ENCODE measurements at regions not wholly inside any gene's neighbourhood (a gene's known extent, or its start where the extent isn't known, plus 50 kb on each side); places are given as distances from the start of the nearest gene placed in this dataset.

DNA sequence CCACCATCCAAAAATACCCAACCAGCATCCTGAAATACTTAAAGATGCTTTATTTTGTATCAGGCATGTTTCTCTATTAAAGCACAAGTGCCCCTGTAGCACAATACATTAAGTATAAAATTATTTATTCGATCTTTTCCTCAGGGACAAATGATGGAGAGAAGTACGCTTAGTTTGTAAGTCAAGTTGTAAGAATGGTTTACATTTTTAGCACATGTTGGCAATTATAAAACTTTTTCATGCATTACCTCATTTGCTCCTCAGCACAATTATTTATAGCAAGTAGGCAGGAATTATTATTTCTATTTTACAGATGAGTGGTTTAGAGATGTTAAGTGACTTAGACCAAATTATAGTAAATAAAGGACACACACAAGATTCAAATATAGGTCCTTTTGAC is 232.6 kb upstream of the HTR2A start:
- TF ChIP-seq, protein P1, sequence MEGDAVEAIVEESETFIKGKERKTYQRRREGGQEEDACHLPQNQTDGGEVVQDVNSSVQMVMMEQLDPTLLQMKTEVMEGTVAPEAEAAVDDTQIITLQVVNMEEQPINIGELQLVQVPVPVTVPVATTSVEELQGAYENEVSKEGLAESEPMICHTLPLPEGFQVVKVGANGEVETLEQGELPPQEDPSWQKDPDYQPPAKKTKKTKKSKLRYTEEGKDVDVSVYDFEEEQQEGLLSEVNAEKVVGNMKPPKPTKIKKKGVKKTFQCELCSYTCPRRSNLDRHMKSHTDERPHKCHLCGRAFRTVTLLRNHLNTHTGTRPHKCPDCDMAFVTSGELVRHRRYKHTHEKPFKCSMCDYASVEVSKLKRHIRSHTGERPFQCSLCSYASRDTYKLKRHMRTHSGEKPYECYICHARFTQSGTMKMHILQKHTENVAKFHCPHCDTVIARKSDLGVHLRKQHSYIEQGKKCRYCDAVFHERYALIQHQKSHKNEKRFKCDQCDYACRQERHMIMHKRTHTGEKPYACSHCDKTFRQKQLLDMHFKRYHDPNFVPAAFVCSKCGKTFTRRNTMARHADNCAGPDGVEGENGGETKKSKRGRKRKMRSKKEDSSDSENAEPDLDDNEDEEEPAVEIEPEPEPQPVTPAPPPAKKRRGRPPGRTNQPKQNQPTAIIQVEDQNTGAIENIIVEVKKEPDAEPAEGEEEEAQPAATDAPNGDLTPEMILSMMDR (optimal IDR thresholded peaks at IDR 0.05 in 1 of 3, IDR thresholded peaks at IDR 0.05 in 1 of 3, conservative IDR thresholded peaks at IDR 0.05 in 1 of 3; ENCODE audit: extremely low read depth in 1 of 3, insufficient read depth in 2 of 3, low read length in 3 of 3): no peak
- no peak for TF ChIP-seq EZH2 (IDR thresholded peaks at IDR 0.05; ENCODE audit: low read length)
